ACHN (cell line): ENCODE measurements at regions not wholly inside any gene's neighbourhood (a gene's known extent, or its start where the extent isn't known, plus 50 kb on each side); places are given as distances from the start of the nearest gene placed in this dataset.

Source experiments
- DNase-seq: peaks from one replicate; pipeline ENCODE4 v3.0.0-alpha.2; 2015
- in situ Hi-C: cut with HindIII; loops from 2 replicates; pipeline ENCODE4 v1.10.0; 2017; ENCODE audit warnings: low sequenced_read_pairs, low pct_ligation_motif_present, low pct_unique_long_range_greater_than_20kb

DNA sequence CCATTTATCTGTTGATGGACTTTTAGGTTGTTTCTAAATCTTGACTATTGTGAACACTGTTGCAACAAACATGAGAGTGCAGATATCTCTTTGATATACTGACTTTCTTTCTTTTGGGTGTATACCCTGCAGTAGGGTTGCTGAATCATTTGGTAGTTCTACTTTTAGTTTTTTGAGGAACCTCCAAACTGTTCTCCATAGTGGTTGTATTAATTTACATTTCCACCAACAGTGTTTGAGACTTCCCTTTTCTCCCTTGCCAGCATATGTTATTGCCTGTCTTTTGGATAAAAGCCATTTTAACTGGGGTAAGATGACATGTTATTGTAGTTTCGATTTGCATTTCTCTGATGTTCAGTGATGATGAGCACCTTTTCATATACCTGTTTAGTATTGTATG lies 330.0 kb downstream of the DDX10 start:
- DNase-seq: no peak
- in situ Hi-C loops: no loop called here

GRCh38 chr11:108997826-108998225 lies 333.0 kb downstream of the DDX10 start:
- in situ Hi-C loops: no loop called here
- DNase-seq: no peak

- in situ Hi-C loops: no loop called here
- no peak for DNase-seq
Measured at GRCh38 chr11:109000531-109000930, 335.7 kb downstream of the DDX10 start.

- in situ Hi-C loops: no loop called here
- no peak for DNase-seq
Measured at GRCh38 chr11:109001585-109001984, 336.7 kb downstream of the DDX10 start.

- in situ Hi-C loops: no loop called here
- DNase-seq: no peak
Measured at GRCh38 chr11:109012991-109013390, 348.1 kb downstream of the DDX10 start.

DNA sequence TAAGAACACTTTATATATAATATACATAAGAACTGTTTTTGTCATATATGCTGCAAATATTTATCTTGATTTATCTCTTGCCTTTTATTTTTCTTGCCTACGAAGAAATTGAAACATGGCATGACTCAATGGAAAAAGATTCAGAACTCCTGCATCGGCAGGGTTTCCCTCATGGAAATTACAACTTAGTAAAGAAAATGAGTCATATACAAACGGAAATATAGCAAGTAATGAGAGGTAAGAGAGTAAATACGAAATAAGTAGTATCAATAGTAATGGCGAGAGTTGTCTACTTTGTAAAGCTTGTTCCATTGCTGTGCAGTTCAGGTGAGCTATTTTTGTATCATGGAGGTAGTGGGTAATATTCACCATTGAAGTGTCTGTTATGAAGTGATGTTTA lies 350.4 kb downstream of the DDX10 start:
- in situ Hi-C loops: no loop called here
- peak; percentile 5 for DNase-seq

- DNase-seq: no peak
- in situ Hi-C loops: no loop called here
Measured at GRCh38 chr11:109016724-109017123, 351.9 kb downstream of the DDX10 start.

DNA sequence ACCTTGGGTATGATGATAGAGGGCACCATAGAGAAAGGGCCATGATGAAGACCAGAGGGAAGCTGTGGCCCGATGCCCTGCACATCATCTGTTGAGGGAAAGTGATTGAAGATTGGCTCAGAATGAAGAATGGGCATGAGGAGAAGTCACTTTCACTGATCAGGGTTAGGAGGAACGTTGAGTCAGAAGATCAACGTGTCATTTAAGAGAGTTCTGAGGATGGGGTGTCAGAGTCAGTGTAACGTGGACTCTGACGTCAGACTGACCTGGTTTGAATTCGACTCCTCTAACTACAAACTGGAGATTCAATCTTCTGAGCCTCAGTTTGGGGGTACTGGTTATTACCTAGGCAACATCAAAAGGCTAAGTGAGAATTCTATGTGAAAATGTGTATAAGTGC lies 352.6 kb downstream of the DDX10 start:
- DNase-seq: no peak
- in situ Hi-C loops: no loop called here

DNA sequence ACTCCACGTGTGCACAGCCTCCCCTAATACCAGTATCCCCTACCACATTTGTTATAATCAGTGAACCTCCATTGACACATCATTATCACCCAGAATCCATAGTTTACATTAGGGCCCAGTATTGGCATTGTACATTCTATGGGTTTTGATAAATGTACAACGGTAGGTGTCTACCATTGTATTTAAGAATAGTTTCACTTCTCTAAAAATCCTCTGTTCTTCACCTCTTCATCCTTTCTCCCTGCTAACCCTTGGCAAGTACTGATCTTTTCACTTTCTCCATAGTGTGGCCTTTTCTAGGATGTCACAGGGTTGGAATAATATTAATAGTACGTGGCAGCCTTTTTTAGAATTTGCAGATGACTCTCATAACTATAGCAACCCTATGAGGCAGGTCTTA lies 353.8 kb downstream of the DDX10 start:
- in situ Hi-C loops: no loop called here
- DNase-seq: no peak

DNA sequence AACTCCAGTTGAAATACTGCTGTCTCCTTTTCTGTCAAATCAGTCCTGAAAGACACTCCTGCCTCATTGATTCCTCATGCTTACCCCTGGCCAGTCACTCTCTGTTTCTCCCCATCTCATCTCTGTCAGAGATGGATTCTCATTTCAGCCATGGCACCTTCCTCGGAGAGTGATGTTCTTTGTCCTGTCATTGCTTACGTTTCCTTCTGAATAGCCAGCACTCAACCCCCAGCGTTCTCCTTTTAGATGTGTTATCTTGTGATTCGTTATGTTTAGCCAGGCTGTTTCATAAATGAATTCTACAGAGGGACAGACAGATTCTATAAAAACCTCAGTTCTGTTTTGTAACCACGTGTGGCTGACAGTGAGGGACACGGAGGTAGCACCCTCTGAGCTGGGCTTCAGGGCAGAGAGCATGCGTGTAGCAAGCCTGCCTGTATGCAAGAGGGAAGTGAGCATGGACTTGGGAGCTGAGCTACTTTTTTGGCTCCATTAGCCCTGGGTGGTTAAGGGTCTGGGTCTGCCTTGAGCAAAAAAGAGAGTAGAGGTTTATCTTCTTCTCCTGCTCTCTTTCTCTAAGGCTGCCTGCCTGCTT lies 354.6 kb downstream of the DDX10 start:
- DNase-seq: no peak
- in situ Hi-C loops: no loop called here

DNA sequence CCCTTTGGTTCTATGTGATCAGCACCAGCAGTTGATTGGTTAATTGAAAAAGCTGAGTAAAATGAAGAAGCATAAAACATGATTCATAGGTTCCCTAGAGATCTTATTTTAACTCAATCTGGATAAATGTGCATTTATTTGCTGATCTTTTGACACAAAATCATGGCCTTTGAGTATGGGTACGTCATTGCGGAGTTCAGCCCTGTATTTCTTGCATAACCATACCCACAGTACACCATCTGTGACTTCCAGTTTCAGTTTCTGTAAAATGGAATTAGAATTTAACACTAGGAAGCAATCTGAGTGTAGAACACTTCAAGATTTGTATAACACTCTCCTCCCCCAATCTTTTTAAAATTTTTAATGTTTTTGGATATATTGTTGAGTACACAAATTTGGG lies 358.2 kb downstream of the DDX10 start:
- no peak for DNase-seq

DNA sequence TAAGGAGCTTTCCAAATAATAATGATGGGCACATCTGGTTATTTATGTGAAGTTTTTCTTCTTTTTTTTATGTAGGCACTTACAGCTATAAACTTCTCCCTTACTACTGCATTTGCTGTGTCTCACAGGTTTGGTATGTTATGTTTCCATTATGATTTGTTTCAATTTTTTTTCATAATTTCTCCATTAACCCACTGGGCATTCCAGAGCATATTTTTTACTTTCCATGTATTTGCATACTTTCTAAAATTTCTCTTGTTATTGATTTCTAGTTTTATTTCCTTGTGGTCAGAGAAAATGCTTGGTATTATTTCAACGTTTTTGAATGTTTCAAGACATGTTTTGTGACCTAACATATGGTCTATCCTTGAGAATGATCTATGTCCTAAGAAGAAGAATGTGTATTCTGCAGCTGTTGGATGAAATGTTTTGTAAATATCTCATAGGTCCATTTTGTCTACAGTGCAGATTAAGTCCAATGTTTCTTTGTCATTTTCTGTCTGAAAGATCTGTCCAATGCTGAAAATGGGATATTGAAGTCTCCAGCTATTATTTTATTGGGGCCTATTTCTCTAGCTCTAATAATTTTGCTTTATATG lies 362.1 kb downstream of the DDX10 start:
- no peak for DNase-seq
- in situ Hi-C loops: no loop called here

More for the DNA sequence above, 358.2 kb downstream of the DDX10 start:
- in situ Hi-C loops: no loop called here

DNA sequence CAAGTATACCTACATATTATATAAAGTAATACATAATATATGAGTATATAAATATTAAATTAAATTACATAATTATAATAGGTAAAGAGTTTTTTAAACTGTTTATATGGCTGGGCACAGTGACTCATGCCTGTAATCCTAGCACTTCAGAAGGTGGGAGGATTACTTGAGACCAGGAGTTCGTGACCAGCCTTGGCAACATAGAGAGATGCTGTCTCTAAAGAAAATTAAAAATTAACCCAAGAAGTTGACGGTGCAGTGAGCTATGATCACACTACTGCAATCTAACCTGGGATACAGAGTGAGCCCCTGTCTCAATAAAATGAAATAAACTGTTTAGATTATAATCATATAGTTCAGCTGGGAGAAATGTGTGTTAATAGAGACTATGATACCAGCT lies 363.0 kb downstream of the DDX10 start:
- peak; percentile 82 for DNase-seq
- in situ Hi-C loops: no loop called here

- no peak for DNase-seq
- in situ Hi-C loops: no loop called here
Measured at GRCh38 chr11:109029927-109030326, 365.1 kb downstream of the DDX10 start.

GRCh38 chr11:109033627-109034338 lies 368.9 kb downstream of the DDX10 start:
- in situ Hi-C loops: no loop called here

GRCh38 chr11:109034339-109034696 lies 369.4 kb downstream of the DDX10 start:
- no peak for DNase-seq
- in situ Hi-C loops: no loop called here

More at GRCh38 chr11:109033627-109034338, 368.9 kb downstream of the DDX10 start:
- DNase-seq: no peak

GRCh38 chr11:109035284-109035683 lies 370.4 kb downstream of the DDX10 start:
- DNase-seq: no peak
- in situ Hi-C loops: no loop called here

GRCh38 chr11:109036011-109036410 lies 371.1 kb downstream of the DDX10 start:
- in situ Hi-C loops: no loop called here
- no peak for DNase-seq

DNA sequence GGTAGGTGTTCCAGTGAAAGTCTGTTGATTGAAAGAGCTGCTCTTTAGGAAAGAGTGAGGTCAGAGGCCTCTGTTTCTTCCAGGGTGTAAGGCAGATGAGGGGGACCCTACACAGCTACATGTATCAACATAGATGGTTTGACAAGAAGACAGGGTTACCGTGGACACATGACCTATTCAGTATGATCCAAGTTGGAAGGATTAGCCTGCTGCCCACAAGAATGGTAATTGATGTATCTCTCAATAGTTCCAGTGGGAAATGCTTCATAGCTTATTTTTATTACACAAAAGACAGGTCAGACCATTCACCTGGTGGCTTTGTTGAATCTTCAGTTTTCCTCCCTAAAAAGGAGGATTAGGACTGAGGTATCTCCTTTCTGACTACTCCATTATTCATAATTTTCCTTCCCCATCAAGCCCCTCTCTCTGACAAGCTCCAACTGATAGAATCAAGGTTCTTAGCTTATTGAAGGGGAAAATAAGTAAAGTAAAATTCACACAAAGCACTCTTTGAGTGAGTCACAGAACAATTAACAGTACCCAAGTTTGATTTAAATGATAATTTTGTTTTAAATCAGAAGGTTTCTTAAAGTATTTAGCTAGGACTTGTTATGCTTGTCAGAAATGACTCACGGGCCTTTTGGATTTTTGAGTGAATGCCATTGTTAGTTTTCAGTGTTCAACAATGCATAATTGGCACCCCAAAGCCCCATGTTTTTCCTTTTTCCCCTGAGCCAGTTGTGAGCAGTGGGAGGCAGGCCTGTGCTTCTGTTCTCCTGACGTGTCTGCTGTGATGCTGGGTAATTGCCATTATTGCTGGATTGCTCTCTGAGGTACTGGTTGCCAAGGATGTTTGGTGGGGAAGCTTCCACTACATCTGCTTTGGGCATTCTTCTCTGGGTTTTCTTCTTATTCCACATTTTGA lies 373.2 kb downstream of the DDX10 start:
- in situ Hi-C loops: no loop called here

More for the DNA sequence above, 373.2 kb downstream of the DDX10 start:
- no peak for DNase-seq
